Gastroesophageal sphincter (tissue), 3 donors: ENCODE measurements at regions not wholly inside any gene's neighbourhood (a gene's known extent, or its start where the extent isn't known, plus 50 kb on each side); places are given as distances from the start of the nearest gene placed in this dataset.

Source experiments
- POLR2A ChIP-seq, 2 donors: fragments of 450-650 bp; IDR thresholded peaks; one replicate each; pipeline ENCODE4 v1.6.1; 2017; ENCODE audit warnings: antibody characterized with exemption in 2 of 2, mild to moderate bottlenecking in 2 of 2, moderate library complexity in 1 of 2
- TF ChIP-seq, protein P1 (sequence below), 4 experiments: fragments of 200-600 bp in 2 of 4; fragments of 450-650 bp in 2 of 4; sonication (generic) in 1 of 4; IDR thresholded peaks; one replicate each; pipeline ENCODE4 v1.5.1; 2017 to 2019; ENCODE audit warnings: antibody characterized with exemption in 4 of 4, mild to moderate bottlenecking in 2 of 4, moderate library complexity in 2 of 4

DNA sequence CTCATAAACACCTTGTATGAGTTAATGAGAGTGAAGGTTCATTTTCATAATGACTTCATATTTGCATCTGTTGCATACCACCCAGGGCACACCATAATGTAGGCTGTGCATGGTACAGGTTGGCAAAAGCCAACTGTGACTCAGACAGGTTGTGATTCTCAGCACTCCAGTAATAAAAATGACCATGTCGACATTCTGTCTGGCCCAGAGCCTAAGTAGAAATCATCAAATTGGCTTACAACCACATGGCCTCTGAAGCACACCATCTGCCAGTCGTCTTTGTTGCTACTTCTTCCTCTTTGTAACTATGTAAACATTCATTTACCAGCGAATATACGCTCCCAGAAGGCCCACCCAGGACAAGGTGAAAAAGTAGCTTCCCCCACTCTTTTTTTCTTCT is 459.5 kb downstream of the GASK1B start:
- TF ChIP-seq, protein P1, sequence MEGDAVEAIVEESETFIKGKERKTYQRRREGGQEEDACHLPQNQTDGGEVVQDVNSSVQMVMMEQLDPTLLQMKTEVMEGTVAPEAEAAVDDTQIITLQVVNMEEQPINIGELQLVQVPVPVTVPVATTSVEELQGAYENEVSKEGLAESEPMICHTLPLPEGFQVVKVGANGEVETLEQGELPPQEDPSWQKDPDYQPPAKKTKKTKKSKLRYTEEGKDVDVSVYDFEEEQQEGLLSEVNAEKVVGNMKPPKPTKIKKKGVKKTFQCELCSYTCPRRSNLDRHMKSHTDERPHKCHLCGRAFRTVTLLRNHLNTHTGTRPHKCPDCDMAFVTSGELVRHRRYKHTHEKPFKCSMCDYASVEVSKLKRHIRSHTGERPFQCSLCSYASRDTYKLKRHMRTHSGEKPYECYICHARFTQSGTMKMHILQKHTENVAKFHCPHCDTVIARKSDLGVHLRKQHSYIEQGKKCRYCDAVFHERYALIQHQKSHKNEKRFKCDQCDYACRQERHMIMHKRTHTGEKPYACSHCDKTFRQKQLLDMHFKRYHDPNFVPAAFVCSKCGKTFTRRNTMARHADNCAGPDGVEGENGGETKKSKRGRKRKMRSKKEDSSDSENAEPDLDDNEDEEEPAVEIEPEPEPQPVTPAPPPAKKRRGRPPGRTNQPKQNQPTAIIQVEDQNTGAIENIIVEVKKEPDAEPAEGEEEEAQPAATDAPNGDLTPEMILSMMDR (IDR thresholded peaks at IDR 0.05): no peak
- TF ChIP-seq POLR2A (IDR thresholded peaks at IDR 0.05): no peak
